TTC549 (cell line): ENCODE measurements at regions not wholly inside any gene's neighbourhood (a gene's known extent, or its start where the extent isn't known, plus 50 kb on each side); places are given as distances from the start of the nearest gene placed in this dataset.
"Not testable (repeated sequence)": the region's sequence is repeated elsewhere in the genome, so short reads cannot be mapped to it uniquely, and the experiment has no call there.

Source experiments
- FAIRE-seq: peaks from 2 replicates; lab custom pipeline; 2012; peaks lifted over from hg19 to GRCh38; lab: Jason Lieb, UNC

DNA sequence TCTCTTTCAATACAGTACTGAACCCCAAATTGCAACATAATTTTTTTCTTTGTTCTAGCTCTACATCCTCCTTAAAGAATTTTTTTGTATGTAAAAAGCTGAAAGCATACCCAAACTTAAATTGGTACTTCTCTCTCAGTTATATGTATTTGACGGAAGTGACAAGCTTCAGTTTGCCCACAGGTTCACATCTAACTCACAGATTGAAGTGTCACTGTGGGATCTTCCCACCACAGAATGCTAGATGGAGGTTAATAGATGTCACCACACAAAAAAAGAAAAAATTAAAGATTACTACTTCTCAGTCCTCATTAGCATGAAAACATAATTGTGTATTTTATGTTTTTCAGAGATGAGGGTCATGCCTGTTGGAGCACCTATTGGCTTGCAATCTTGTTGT is 150.9 kb upstream of the GHITM start:
- no peak for FAIRE-seq

DNA sequence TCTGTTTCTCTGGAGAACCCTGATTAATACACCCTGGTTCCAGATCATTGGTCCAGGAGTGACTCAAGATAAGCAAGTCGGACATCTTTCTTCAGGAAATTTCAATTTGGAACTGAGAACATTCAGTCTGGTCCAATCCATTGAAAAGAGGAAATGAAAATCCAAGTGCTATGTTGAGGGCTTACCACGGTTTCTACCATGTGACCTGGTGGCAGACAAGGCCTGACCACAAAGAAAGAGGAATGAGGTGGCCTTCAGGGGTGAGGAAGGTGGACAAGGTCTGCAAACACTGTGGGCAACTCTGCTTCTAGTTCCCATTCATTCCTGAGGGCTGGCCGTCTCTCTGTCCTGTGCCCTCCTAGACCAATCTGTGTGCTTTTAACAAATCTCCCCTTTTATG is 149.2 kb upstream of the GHITM start:
- no peak for FAIRE-seq

DNA sequence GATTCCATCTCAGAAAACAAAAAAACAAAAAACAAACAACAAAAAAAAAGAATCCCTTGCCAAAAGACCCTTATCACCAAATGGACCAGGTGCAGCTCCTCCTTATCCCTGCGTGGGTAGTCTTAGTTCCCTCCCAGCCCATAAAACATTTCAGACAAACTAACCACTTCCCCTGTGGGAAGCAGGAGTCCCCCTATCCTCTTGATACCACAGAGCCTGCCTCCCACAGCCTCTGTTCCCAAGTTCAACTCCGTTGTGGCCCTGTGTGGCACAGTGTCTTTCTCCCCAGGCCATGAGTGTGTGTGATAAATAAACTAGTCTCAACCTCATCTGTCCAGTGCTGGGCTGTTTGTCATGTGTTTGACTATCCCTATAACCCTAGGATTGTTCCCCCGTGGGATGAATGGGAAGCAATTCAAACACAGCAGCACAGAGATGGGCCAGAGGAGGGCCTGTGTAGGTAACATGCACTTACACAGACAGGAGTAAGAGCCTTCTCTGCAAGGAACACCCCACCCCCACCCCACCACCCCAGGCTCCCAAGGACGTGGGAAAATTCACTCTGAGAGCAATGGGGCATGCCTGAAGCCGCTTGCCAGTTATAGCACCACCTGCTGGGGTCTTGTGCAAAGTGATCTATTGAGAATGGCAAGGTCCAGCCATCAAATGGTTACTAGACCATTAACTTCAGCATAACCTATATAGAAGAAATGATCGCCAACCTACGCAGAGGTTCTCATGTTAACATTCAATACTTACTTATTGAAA is 147.1 kb upstream of the GHITM start:
- FAIRE-seq, result no peak

DNA sequence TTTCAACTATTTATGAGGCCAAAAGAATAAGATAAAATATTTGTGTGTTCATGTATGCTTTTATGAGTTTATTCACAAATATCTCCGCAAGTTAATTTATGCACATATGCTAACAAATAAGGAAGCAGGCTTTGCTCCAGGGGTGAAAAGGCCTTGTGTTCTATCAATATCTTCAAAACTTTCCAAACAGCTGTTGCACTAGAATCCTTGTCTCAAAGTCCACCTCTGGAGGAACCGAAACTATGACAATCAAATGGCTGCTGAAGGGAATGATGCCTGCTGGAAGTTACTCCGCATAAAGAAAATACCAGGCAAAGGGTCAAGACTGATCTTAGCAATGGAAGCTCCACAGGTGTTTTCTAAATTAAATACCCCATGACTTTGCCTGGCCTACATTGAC is 145.0 kb upstream of the GHITM start:
- FAIRE-seq, result no peak

DNA sequence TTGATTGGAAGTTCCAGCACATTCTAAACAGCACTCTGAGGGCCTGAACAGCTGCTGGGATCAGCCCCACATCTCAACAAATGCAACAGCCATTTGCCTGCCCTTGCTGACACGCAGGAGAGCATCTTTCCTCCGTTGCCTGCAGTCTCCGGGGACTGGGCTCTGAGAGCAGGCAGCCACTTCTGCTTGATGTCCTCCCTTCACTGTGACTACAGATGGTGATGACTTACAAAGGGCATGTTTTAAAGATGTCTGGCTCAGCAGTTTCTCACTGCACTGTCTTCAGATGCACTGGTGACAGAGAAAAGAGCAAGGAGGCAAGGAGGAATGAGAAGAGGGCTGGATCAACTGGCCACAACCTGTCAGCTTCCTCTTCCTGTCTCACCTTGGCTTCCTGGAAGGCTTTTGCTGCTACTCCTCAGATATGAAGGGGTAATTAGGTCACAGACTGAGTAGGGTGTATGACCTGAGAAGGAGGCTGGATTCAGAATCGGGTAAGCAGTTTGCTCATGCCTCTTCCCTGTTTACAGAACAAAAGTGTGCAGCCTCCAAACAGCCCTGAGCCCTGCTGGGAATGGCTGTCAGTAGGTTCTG is 143.5 kb upstream of the GHITM start:
- no peak for FAIRE-seq

DNA sequence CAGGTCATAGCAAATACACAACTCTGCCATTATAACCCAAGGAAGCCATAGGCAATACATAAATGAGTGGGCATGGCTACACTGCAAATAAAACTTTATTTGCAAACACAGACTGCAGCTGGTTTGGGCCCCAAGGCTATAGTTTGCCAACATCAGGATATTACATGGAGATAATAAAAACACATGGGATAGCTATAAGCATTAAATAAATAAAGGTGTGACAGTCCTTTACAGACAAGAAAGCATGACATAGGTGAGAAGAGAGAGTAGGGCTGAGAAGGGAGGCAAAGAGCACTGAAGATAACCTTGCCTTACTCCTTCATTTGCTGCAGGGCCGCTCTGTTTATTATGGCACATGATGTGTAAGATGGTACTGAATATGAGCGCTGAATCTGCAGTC is 135.1 kb upstream of the GHITM start:
- no peak for FAIRE-seq

DNA sequence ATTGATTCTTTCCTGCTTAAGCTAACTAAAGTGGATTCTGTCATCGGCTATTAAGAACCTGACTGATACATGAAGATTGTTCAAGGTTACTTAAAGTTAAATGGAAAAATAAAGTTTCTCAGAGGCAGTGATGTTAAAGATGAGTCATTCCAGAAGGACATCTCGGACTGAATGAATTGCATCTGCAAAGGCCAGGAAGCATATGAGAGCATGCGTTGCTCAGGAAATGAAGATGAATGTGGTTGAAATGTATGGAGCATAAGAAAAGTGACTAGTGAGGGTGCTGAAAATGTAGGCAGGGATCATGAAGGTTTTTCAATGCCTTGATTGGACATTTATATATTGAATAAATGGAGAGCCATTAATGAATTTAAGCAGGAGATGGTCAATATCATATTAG is 133.9 kb upstream of the GHITM start:
- FAIRE-seq, result no peak

DNA sequence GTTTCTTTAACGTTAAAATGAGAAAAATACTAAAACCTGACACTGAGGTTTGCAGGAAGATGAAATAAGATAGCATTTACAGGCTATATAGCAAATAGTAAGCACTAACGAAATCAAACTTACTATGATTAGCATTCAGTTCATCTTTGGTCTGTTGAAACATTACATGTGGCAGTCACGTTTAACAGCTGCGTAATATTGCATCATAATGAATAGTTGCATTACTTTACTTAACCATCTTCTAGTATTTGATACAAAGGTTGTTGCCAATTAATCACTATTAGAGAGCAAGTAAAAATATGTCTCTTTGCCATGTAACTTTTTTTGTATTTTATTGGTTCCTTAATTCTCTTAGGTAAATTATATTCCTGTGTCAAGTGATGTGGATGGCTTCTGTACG is 131.8 kb upstream of the GHITM start:
- FAIRE-seq, result no peak

DNA sequence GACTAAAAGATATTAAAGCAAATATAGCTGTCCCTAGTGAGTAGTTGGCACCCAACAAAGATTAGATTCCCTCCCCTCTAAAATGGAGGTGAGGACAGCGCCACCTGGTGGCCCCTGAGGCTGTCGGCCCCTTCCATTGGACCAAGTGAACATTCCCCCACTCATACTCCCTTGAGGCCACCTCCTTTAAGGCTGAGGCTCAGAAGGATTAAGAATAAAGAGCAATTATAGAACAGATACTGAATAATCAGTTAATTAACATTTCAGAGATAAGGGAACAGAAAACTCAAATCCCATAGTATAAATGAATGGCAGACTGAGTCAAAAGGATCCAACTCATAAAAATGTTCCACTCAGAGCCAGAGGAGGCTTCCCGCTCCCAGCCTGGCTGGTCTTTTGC is 130.4 kb upstream of the GHITM start:
- FAIRE-seq, result no peak

DNA sequence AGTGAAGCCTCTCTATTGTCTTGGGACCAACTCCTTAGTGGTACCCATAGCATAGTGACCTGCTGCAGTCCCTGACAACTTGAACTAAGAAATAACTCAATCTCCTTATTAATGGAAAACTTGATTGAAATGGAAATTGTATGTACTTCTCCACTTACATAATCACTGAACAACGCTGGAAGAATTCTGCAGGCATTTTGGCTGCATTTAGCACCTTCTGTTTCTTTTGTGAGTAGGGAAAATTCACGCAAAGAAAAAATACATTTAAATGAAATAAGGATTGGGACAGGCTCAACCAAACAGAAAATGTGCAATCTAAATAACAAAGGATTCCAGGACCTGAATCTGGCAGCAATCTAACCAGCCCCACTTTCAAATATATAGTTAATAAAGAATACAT is 126.9 kb upstream of the GHITM start:
- no peak for FAIRE-seq

DNA sequence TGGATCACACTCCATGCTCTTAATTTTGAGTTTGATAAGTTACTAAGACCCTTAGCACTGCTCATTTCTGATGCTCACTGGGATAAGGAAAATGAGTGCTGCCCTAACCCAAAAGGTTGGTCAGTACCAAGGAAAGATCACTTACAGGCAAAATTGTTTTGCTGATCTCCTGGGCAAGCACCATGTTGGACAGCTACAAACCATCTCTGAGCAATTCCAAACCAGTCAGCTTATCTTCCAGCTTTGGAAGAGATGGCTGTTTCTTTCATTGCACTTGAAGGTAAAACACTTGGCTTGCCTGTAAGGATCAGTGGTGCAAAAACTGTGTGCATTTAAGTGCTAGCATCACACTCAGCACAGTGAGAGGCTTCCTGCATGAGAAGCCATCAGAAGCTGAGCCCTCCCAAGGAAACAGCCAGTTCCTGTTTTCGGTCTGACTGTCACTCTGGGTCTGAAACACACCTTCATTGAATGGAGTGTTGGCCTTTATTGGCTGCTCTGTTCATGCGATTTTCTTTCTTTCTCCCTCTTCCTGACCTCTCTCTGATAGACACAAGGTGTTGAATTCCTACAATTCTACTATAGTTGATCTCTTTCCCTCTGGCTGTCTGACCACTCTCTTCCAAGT is 126.4 kb upstream of the GHITM start:
- no peak for FAIRE-seq

DNA sequence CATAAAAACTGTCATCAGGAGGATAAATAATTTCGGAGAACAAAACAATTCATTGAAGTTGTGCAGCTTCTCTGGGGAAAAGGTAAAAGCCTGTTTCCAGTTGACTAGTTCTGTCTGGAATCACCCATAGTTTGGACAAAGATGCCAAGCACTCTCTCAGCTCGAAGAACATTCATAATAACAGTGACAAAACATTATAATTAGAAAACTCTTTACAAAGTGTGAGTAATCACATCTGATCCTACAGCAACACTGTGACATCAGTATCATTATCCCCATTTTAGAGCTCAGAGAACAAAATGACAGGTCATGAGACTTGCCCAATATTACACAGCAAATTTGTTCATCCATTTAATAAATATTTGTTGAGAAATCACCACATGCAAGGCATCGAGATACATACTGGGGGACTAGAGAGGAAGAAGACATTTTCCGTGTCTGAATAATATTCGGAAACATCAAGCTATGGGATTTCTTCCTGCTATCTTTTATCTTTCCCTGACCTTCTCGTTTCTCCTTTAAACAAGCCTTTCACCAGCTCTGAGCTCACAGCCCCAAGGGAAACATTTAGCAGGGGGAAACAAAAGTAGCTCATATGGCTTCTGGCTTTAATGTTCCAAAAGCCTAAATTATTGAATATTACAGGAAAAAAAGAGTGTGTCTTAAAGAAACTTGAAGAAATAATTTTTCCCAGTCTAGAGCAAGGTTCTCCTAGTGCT is 123.3 kb upstream of the GHITM start:
- no peak for FAIRE-seq

DNA sequence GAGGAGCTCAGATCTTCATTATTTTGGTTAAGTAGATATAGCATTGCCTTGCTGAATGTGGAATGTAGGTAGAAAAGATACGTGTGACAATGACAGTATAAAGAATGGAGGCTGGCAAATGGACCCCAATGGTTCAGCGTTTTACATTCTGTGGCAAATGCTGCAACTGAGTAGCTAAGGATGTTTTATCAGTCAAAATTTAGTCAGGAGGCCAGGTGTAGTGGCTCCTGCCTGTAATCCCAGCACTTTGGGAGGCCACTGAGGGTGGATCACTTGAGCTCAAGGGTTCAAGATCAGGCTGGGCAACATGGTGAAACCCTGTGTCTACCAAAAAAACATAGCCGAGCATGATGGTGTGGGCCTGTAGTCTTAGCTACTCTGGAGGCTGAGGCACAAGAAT is 120.5 kb upstream of the GHITM start:
- FAIRE-seq, result no peak

DNA sequence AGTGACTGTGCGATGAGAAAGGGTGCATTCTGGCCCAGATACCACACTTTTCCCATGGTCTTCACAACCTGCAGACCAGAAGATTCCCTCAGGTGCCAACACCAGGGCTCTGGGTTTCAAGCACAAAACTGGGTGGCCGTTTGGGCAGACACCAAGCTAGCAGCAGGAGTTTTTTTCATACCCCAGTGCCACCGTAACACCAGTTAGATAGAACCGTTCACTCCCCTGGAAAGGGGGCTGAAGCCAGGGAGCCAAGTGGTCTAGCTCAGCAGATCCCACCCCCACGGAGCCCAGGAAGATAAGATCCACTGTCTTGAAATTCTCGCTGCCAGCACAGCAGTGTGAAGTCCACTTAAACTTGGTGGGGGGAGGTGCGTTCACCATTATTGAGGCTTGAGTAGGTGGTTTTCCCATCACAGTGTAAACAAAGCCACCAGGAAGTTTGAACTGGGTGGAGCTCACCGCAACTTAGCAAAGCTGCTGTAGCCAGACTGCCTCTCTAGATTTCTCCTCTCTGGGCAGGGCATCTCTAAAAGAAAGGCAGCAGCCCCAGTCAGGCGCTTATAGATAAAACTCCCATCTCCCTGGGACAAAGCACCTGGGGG is 119.4 kb upstream of the GHITM start:
- not testable (repeated sequence) for FAIRE-seq

DNA sequence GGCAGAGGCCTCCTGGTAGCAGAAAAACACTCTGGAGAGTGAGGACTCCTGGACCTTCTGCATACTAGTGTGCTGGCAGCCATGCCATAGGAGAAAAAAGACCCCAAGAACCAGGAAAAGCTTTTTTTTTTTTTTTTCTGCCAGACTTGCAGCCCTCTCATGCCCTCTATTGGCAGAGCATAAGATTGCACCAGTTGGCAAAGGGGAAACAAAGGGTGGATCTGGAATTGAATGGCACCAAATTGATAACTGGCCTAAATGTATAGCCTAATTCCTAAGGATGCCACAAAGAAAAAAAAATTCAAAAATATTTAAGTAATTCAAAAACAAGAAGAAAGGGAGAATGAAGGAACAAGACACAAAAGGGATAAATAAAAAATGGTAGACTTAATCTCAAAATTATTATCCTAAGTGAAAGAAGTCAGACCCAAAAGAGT is 112.5 kb upstream of the GHITM start:
- no peak for FAIRE-seq

DNA sequence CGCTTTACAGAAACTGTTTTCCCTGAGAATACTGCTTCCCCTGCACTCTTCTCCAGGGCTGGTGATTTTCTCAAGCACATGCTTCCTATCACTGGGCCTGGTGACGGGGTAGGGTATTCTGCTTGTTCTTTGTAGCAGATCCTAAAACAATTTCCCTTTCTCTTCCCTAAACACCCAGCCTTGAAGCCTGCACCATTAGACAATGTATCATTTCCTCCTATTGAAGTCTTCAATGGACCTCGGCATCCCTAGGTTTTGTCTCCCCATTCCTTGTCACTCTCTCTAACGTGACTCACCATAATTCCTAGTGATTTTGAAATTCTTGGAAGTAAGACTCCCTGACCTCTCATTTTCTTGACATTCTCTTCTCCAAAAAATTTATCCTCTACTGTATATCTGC is 109.5 kb upstream of the GHITM start:
- FAIRE-seq, result no peak

DNA sequence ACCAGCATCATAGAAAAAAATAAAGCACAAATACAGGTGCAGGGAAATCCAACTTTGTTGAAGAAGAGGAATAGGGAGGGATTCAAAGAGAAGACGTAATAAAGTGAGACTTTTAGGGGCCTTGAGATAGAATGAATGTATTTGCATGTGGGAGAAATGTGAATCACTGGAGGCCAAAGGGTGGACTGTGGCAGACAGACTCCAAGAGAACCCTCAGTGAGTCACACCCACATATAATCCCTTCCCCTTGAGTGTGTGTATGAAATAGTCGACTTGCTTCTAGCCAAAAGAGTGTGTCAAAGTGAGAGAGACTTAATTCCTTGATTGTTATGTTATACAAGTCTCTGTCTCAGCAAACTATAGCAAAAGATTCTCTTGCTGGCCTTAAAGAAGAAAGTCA is 101.3 kb upstream of the GHITM start:
- no peak for FAIRE-seq

DNA sequence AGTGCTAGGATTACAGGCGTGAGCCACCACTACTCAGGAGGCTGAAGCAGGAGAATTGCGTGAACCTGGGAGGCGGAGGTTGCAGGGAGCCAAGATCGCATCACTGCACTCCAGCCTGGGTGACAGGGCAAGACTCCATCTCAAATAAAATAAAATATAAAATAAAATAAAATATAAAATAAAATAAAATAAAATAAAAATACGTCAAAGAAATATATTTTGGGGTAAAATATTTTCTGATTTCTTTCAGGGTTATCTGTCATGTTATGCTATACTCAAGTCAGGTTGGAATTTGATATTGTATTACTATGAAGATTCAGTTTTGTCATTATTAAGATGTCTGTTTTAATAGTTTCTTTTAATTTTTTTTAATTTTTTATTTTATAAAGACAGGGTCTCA is 99.4 kb upstream of the GHITM start:
- no peak for FAIRE-seq

DNA sequence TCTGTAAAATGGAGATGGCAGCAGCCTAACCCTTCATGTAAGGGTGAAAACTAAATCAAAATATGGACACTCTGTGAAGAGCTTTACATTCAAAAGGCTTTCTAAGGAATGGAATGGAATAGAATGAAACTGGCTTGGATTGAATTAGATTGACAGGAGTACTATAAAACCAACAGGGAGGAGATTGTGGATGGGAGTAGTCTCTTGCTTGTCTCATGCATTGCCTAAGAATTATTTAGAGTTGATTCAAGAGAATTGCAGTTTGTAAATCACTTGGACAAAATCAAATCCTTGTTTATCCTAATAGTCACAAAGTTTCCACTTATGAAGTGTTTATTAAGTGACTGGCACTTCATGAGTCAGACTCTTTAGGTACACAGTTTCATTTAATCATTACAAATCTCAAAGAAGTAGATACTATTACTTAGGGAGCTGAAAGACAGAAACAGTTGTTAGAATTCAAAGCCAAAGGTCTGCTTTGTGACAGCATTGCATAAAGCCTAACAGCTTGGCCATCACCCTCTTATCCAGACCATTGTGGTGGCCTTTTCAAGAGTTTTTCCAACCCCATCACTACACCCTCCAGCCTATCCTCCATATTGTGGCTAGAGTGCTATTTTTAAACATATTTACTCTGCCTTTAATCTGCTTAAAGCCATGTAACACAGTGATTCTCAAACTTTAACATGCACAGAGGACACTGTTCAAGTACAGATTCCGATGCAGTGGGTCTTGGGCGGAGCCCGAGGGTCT is 91.9 kb upstream of the GHITM start:
- no peak for FAIRE-seq

DNA sequence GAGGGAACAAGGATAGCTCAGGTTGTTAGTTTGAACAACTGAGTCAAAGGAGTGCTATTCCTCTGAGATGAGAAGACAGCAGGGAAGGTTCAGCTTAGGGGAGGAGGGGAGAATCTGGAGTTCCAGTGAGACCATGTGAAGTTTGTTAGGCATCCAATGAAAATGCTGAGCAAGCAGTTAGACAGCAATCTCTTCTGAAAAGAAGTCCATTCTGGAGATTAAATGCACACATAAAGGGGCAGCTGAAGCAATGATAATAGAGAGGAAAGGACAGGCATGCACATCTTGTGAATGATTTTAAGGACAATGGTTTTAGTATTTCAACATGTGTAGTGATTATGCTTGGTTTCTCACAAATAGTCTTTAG is 89.7 kb upstream of the GHITM start:
- no peak for FAIRE-seq

DNA sequence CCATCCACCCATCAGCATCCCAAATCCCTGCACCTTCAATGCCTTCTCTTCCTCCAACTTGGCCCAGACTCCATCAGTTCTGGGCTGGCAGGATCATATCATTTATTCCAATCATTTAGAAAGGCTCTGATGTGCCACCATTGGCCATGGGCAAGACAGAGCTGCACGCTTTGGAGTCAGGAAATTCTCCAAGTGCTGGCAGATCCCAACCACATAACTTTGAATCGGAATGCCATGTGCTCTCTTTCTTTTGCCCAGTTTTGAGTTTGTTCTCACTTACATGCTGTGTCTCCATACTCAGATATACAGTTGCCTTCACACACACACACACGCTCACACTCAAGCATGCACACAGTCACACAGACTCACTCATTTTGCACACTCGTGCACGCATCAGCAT is 85.7 kb upstream of the GHITM start:
- FAIRE-seq, result no peak

DNA sequence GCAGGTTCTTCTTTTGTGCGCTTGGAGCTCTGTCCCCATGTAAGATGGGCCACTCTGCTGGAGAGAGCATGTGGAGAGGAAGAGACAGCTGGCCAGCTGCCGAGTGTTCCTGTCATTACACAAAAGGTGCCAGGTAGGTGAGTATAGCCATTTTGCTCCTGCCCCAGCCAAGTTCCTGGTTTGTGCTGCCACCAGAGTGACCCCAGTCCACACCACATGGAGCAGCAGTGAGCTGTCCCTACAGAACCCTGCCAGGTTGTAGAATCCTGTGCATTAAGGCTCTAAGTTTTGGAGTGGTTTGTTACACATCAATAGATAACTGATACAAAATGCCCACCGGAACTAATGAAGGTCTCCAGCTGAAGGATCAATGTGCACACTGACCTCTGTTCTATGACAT is 84.6 kb upstream of the GHITM start:
- FAIRE-seq, result no peak
